ENCODE measurements at regions not wholly inside any gene's neighbourhood (a gene's known extent, or its start where the extent isn't known, plus 50 kb on each side); places are given as distances from the start of the nearest gene placed in this dataset.
A peak's percentile ranks its signal among the peaks of the same experiment; 100 is the strongest.

GRCh38 chr5:120388016-120388781, 75.9 kb upstream of the PRR16 start:
- no peaks in the 10 kb centered on the region for H3K36me3 ChIP-seq
- no peak overlapping the region for H3K4me3 ChIP-seq
- DNase-seq = no peak

GRCh38 chr5:120394259-120394658, 69.8 kb upstream of the PRR16 start:
- DNase-seq = no peak
- no peaks in the 10 kb centered on the region for H3K36me3 ChIP-seq
- H3K9me3 ChIP-seq = peaks cover 6% of the 10 kb centered on the region; the same call in 1 of the 2 replicates
- H3K27me3 ChIP-seq = no peaks in the 10 kb centered on the region
- H3K4me3 ChIP-seq = no peak overlapping the region

More at GRCh38 chr5:120388016-120388781, 75.9 kb upstream of the PRR16 start:
- H3K27me3 ChIP-seq = no peaks in the 10 kb centered on the region
- no peaks in the 10 kb centered on the region for H3K9me3 ChIP-seq

DNA sequence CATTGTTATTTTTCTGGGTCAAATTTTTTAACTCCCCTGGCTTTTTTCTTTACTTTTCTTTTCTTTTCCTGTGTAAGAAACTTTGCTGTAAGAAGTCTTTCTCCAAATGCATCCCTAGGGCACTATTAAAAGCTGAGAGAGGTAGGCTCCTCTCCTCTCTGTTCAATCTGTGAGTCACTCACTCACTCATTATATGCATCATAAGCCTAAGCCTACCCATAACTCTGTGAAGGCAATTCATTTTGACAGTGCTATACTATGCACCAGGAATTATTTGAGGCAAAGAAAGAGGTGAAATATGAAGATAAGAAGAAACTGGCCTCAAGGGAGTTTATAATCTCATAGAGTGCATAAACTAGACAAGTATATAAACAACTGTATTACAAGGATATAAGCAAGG, 67.9 kb upstream of the PRR16 start:
- H3K36me3 ChIP-seq = no peaks in the 10 kb centered on the region
- DNase-seq = no peak
- peaks cover 8% of the 10 kb centered on the region for H3K9me3 ChIP-seq
- no peaks in the 10 kb centered on the region for H3K27me3 ChIP-seq
- H3K4me3 ChIP-seq = no peak overlapping the region

DNA sequence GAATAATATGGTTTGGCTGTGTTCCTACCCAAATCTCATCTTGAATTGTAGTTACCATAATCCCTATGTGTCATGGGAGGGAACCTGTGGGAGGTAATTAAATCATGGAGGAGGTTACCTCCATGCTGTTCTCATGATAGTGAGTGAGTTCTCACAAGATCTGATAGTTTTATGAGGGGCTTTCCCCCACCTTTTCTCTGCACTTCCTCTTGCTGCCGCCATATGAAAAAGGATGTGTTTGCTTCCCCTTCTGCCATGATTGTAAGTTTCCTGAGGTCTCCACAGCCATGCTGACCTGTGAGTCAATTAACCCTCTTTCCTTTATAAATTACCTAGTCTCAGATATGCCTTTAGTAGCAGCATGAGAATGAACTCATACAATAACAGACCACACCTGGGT, 63.7 kb upstream of the PRR16 start:
- Histone ChIP-seq H3K9me3 (peaks cover 10% of the 10 kb centered on the region), H3K4me3 (no peak overlapping the region), H3K36me3 (no peaks in the 10 kb centered on the region; the same call in 1 of the 2 replicates), H3K27me3 (no peaks in the 10 kb centered on the region)
- no peak for DNase-seq

DNA sequence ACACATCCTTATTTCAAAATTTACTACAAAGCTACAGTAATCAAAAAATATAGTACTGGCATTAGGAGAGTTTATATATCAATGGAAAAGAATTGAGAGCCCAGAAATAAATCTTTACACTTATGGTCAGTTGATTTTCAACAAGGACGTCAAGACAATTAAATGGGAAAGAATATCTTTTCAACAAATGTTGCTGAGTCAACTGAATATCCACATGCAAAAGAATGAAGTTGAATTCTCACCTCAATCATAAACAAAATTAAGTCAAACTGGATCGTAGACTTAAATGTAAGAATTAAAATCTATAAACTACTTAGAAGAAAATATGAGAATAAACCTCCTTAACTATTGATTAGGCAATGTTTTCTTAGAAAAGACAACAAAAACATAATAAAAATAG, 61.5 kb upstream of the PRR16 start:
- no peak overlapping the region for H3K4me3 ChIP-seq
- peaks cover 12% of the 10 kb centered on the region for H3K9me3 ChIP-seq
- H3K27me3 ChIP-seq = no peaks in the 10 kb centered on the region
- no peaks in the 10 kb centered on the region; the same call in 1 of the 2 replicates for H3K36me3 ChIP-seq
- DNase-seq = no peak

GRCh38 chr5:120405286-120405864, 58.7 kb upstream of the PRR16 start:
- peaks cover 6% of the 10 kb centered on the region for H3K9me3 ChIP-seq

DNA sequence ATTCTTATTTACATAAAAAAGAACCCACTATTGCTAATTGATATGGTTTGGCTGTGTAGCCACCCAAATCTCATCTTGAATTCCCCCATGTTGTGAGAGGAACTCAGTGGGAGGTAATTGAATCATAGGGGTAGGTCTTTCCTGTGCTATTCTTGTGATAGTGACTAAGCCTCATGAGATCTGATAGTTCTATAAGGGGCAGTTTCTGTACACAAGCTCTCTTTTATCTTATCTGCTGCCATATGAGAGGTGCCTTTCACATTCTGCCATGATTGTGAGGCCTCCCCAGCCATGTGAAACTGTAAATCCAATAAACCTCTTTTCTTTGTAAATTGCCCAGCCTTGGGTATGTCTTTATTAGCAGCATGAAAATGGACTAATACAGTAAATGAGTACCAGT, 58.2 kb upstream of the PRR16 start:
- H3K4me3 ChIP-seq = no peak overlapping the region
- peak; percentile 6 for DNase-seq
- H3K9me3 ChIP-seq = peaks cover 6% of the 10 kb centered on the region
- H3K27me3 ChIP-seq = no peaks in the 10 kb centered on the region
- H3K36me3 ChIP-seq = no peaks in the 10 kb centered on the region; the same call in 1 of the 2 replicates

More at GRCh38 chr5:120405286-120405864, 58.7 kb upstream of the PRR16 start:
- H3K27me3 ChIP-seq = no peaks in the 10 kb centered on the region
- no peak for DNase-seq
- no peak overlapping the region for H3K4me3 ChIP-seq
- no peaks in the 10 kb centered on the region; the same call in 1 of the 2 replicates for H3K36me3 ChIP-seq

GRCh38 chr5:120413686-120414085, 50.4 kb upstream of the PRR16 start:
- Histone ChIP-seq H3K4me3 (no peak overlapping the region), H3K9me3 (no peaks in the 10 kb centered on the region; the same call in 1 of the 2 replicates), H3K27me3 (no peaks in the 10 kb centered on the region), H3K36me3 (no peaks in the 10 kb centered on the region)
- DNase-seq = no peak

All from MG63 (cell line).